GM13976 (cell line): ENCODE measurements at regions not wholly inside any gene's neighbourhood (a gene's known extent, or its start where the extent isn't known, plus 50 kb on each side); places are given as distances from the start of the nearest gene placed in this dataset.
A peak's percentile ranks its signal among the peaks of the same experiment; 100 is the strongest.

Source experiments
- DNase-seq: peaks from one replicate; pipeline ENCODE4 v3.0.0; 2012; ENCODE audit warnings: low spot score
- in situ Hi-C: fragments of 300-500 bp; cut with MboI; formaldehyde crosslinking; loops from one replicate; pipeline ENCODE4 v1.12.0; 2022; ENCODE audit warnings: low sequenced_read_pairs, mixed read lengths, inconsistent platforms; ENCODE audit not compliant: unreplicated experiment
- TF ChIP-seq, protein P1 (sequence below): IDR thresholded peaks from 2 replicates; pipeline ENCODE4 v1.5.1; 2012; ENCODE audit warnings: borderline replicate concordance, mild to moderate bottlenecking; ENCODE audit not compliant: insufficient read depth; ENCODE audit errors: extremely low read depth, missing control alignments, control extremely low read depth

GRCh38 chr12:13552830-13553229, 356.3 kb downstream of the EMP1 start:
- TF ChIP-seq, protein P1, sequence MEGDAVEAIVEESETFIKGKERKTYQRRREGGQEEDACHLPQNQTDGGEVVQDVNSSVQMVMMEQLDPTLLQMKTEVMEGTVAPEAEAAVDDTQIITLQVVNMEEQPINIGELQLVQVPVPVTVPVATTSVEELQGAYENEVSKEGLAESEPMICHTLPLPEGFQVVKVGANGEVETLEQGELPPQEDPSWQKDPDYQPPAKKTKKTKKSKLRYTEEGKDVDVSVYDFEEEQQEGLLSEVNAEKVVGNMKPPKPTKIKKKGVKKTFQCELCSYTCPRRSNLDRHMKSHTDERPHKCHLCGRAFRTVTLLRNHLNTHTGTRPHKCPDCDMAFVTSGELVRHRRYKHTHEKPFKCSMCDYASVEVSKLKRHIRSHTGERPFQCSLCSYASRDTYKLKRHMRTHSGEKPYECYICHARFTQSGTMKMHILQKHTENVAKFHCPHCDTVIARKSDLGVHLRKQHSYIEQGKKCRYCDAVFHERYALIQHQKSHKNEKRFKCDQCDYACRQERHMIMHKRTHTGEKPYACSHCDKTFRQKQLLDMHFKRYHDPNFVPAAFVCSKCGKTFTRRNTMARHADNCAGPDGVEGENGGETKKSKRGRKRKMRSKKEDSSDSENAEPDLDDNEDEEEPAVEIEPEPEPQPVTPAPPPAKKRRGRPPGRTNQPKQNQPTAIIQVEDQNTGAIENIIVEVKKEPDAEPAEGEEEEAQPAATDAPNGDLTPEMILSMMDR: no peak
- in situ Hi-C loops: no loop called here
- DNase-seq: no peak

DNA sequence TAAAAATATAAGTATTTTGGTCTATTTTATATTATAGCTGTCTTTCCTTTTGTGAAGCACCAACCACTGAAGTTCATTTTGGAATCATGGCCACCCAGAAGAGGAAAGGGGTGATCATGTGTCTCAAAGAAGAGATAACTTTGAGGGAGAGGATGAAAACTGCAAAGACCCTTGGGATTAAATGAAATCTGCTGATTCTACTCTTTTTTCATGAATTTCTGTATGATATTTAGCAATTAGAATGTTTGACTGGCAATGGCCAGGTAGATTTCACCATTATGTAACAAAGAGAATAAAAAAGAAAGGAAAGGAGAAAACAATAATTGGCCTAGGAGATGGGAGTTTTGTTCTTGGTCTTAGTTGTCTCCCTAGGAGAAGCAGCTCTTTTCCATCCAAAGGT, 350.8 kb downstream of the EMP1 start:
- TF ChIP-seq, protein P1: no peak
- DNase-seq: no peak
- in situ Hi-C loops: no loop called here

DNA sequence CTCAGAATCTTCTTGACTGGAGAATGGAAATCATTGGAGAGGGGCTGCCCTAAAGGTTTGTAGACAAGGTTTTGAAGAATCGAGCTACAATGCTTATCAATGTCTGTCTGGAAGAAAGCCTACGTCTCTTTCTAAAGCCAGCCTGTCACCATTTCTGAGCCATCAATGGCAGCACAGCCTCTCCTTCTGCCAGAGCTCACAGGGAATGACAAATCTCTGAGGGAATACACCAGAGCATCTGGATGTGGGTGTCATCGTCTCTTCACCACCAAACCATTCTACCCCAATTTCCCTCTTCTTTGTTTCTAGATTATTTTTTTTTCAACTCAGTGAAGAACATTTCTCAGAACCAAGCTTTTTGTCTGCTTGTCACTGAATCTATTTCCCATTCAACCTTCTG, 349.7 kb downstream of the EMP1 start:
- TF ChIP-seq, protein P1: no peak
- DNase-seq: no peak
- in situ Hi-C loops: no loop called here

DNA sequence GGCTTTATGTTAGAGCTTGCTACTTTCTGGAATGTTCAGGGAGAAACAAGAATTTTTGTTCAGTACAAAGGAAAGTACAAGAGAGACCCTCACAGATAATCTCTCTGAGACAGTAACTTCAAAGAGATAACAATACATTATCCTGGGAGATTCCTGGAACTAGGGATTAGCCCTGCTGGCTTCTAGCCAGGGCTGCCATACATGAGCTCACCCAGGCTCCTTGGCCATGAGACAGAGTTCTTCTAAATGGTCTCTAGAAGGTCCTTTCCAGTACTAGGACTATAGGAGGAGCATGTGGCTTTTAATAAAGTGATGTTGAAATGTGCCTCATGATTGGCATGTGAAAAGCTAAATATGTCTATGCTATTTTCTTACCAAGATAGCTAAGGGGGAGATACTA, 342.5 kb downstream of the EMP1 start:
- DNase-seq: no peak
- TF ChIP-seq, protein P1: no peak
- in situ Hi-C loops: no loop called here

DNA sequence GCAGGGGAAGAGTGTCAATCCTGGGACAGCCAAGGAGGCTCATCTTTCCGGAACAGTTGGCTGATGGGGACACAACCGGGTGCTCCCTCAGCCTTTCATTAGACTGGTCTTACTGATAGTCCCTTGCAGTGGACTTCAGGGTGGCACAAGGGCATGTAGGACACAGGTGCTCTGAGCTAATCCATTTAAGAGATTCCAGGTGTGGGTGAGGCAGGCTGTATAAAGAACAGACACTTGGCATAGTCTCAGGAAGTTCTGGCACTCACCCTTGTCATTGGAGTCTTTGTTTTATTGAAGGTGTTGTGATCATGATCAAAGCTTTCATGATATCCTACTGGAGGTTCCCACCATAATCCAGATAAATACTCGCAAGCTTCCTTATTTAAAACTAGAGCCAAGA, 341.6 kb downstream of the EMP1 start:
- no peak for DNase-seq
- in situ Hi-C loops: no loop called here
- TF ChIP-seq, protein P1: no peak

DNA sequence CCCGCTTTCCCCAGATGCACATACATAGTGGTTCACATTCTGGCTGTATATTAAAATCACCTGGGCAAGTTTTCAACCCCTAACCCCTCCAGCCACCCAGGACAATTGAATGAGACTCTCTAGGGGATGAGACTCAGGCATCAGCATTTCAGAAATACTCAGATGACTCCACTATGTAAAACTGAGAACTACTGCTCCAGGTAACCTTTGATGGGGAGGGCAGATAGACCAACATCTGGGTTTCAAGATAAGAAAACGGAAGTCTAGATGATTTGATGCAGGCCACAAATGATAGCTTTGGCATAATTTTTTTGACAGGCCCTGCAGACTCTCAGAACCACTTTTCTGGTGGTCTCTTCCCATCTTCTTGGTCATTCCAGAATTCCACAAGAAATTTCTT, 341.1 kb downstream of the EMP1 start:
- in situ Hi-C loops: no loop called here
- peak; percentile 21 for DNase-seq

More for the DNA sequence above, 341.1 kb downstream of the EMP1 start:
- TF ChIP-seq, protein P1: no peak
